GM12878 (cell line): ENCODE measurements at regions not wholly inside any gene's neighbourhood (a gene's known extent, or its start where the extent isn't known, plus 50 kb on each side); places are given as distances from the start of the nearest gene placed in this dataset.

Experiments used
- ATAC-seq: fragments of 200-7000 bp; cut with Tn5 transposase; 3 replicates; pipeline ENCODE4 v1.9.1; 2020; ENCODE audit warnings: mild to moderate bottlenecking, moderate library complexity
- BruUV-seq: library from RNA; stranded (reverse); fragments of 400-500 nt; replicated peaks from 2 replicates; lab custom pipeline; 2021; lab: Mats Ljungman, UMichigan
- CTCF ChIA-PET: fragments of 300-600 bp; sonication (Branson Sonifier 250); formaldehyde crosslinking; extraction: SDS; loops from one replicate; lab custom pipeline; 2021; ENCODE audit warnings: inconsistent platforms; lab: Yijun Ruan, JAX
- POLR2A ChIA-PET: fragments of 350-600 bp; formaldehyde crosslinking; extraction: SDS; loops from one replicate; lab custom pipeline; 2021; ENCODE audit warnings: inconsistent platforms; lab: Charles Lee
- RAD21 ChIA-PET: fragments of 300-600 bp; sonication (Branson Sonifier 250); formaldehyde crosslinking; loops from one replicate; lab custom pipeline; 2023; ENCODE audit warnings: antibody characterized with exemption; ENCODE audit not compliant: unreplicated experiment; lab: Charles Lee
- SMC1A ChIA-PET: fragments of 300-600 bp; sonication (Branson Sonifier 250); formaldehyde crosslinking; loops from one replicate; lab custom pipeline; 2023; ENCODE audit not compliant: unreplicated experiment, uncharacterized antibody; lab: Charles Lee
- DNase-seq: peaks from one replicate; pipeline ENCODE4 v3.0.0-alpha.2; 2011; ENCODE audit warnings: low read depth, low spot score
- FAIRE-seq: peaks from 3 replicates; lab custom pipeline; 2011; peaks lifted over from hg19 to GRCh38; lab: Jason Lieb, UNC
- H2AFZ ChIP-seq: 2 replicates; pipeline ENCODE4 v1.6.0; 2011; ENCODE audit warnings: low read depth, low read length, control low read depth; ENCODE audit not compliant: control insufficient read depth
- H3K27ac ChIP-seq: 2 replicates; pipeline ENCODE4 v1.5.1; 2011; ENCODE audit warnings: control low read depth; ENCODE audit not compliant: control insufficient read depth, insufficient read depth
- H3K27me3 ChIP-seq, 2 experiments: replicated peaks in 1 of 2; 2 replicates each; pipeline versions ENCODE4 v1.6.0 to v1.6.1; 2011; ENCODE audit warnings: low read length in 1 of 2; ENCODE audit not compliant: control insufficient read depth in 2 of 2, insufficient read depth in 2 of 2
- H3K36me3 ChIP-seq, 2 experiments: 2 replicates each; pipeline ENCODE4 v1.5.1; 2011; ENCODE audit warnings: low read length in 1 of 2; ENCODE audit not compliant: control insufficient read depth in 2 of 2, insufficient read depth in 2 of 2
- H3K4me1 ChIP-seq: 2 replicates; pipeline ENCODE4 v1.6.1; 2011; ENCODE audit warnings: mild to moderate bottlenecking, low read length, moderate library complexity, mixed read lengths; ENCODE audit not compliant: control insufficient read depth, insufficient read depth
- H3K4me2 ChIP-seq: 2 replicates; pipeline ENCODE4 v1.6.0; 2011; ENCODE audit warnings: control low read depth; ENCODE audit not compliant: control insufficient read depth, insufficient read depth
- H3K4me3 ChIP-seq: fragments of 200-600 bp; sonication (generic); 2 replicates; pipeline ENCODE4 v1.5.1; 2016
- H3K79me2 ChIP-seq: 2 replicates; pipeline ENCODE4 v1.6.0; 2011; ENCODE audit warnings: low read length; ENCODE audit not compliant: control insufficient read depth, insufficient read depth
- H3K9ac ChIP-seq: 2 replicates; pipeline ENCODE4 v1.8.0; 2011; ENCODE audit warnings: low read length, control low read depth, mixed read lengths; ENCODE audit not compliant: control insufficient read depth, insufficient read depth
- H3K9me3 ChIP-seq: replicated peaks from 3 replicates; pipeline ENCODE4 v1.5.1; 2011; ENCODE audit warnings: mild to moderate bottlenecking, low read length; ENCODE audit not compliant: control insufficient read depth, insufficient read depth
- H4K20me1 ChIP-seq: 2 replicates; pipeline ENCODE4 v1.6.0; 2011; ENCODE audit not compliant: control insufficient read depth, insufficient read depth
- CEBPZ ChIP-seq: fragments of 150-350 bp; IDR thresholded peaks from 2 replicates; pipeline ENCODE4 v1.6.1; 2016; ENCODE audit warnings: low read depth, low read length
- CREB1 ChIP-seq: IDR thresholded peaks from 2 replicates; pipeline ENCODE4 v1.6.1; 2012; ENCODE audit warnings: low read depth, mild to moderate bottlenecking, inconsistent platforms
- MEF2A ChIP-seq: IDR thresholded peaks from 2 replicates; pipeline ENCODE4 v1.6.1; 2011; ENCODE audit warnings: low read depth, mild to moderate bottlenecking, low read length, moderate library complexity; ENCODE audit not compliant: insufficient read depth
- RAD51 ChIP-seq: fragments of 450-650 bp; IDR thresholded peaks from 2 replicates; pipeline ENCODE4 v1.6.1; 2016; ENCODE audit warnings: moderate library complexity, mild to moderate bottlenecking, inconsistent platforms
- SP1 ChIP-seq: IDR thresholded peaks from one replicate; pipeline ENCODE4 v1.6.1; 2011; ENCODE audit warnings: low read depth, low read length
- TBL1XR1 ChIP-seq: IDR thresholded peaks from 2 replicates; pipeline ENCODE4 v1.6.1; 2012; ENCODE audit warnings: low read depth, low read length, improper control_type of control experiment
- USF2 ChIP-seq: IDR thresholded peaks from 2 replicates; pipeline ENCODE4 v1.6.1; 2011; ENCODE audit warnings: low read depth, low read length, improper control_type of control experiment, borderline replicate concordance
- ZNF274 ChIP-seq: IDR thresholded peaks from one replicate; pipeline ENCODE4 v1.8.0; 2011; ENCODE audit not compliant: insufficient read length, insufficient read depth
- WGBS: methylation state at CpG from one replicate; pipeline ENCODE4 v1.1.6; 2016; ENCODE audit warnings: low lambda C conversion rate; ENCODE audit not compliant: insufficient replicate concordance, insufficient coverage; ENCODE audit errors: missing lambda C conversion rate; 5-methylcytosine and 5-hydroxymethylcytosine counted together
- in situ Hi-C: fragments of 300-500 bp; cut with MboI; formaldehyde crosslinking; loops from 9 replicates; pipeline ENCODE4 v1.14.3; 2018; ENCODE audit warnings: mixed read lengths
- intact Hi-C: fragments of 100-400 bp; cut with micrococcal nuclease; formaldehyde crosslinking; loops from one replicate; pipeline ENCODE4 v1.14.2; 2022; ENCODE audit not compliant: unreplicated experiment
- TF ChIP-seq, protein P1 (sequence below): fragments of 450-650 bp; IDR thresholded peaks from 2 replicates; pipeline ENCODE4 v1.6.1; 2016; ENCODE audit warnings: mild to moderate bottlenecking
- TF ChIP-seq, protein P2 (sequence below): fragments of 450-650 bp; IDR thresholded peaks from 2 replicates; pipeline ENCODE4 v1.6.1; 2017; ENCODE audit warnings: mild to moderate bottlenecking, low read depth, inconsistent platforms; ENCODE audit not compliant: poor library complexity, severe bottlenecking

GRCh38 chr20:12833861-12834260, 174.9 kb upstream of the SPTLC3 start:
- H3K4me1 ChIP-seq, result no peaks in the 10 kb centered on the region
- H3K9ac ChIP-seq, result no peak overlapping the region
- no peak for TF ChIP-seq TBL1XR1
- no peak for TF ChIP-seq CEBPZ
- H3K79me2 ChIP-seq, result no peaks in the 10 kb centered on the region
- no peak overlapping the region for H3K4me3 ChIP-seq
- H2AFZ ChIP-seq, result no peak overlapping the region
- 4% methylated on average over 1 of the region's 1 CpG for WGBS
- BruUV-seq, result no TSS peak
- H4K20me1 ChIP-seq, result no peaks in the 10 kb centered on the region
- no peak overlapping the region for H3K27ac ChIP-seq
- no peaks in the 10 kb centered on the region for H3K36me3 ChIP-seq
- no peak overlapping the region for H3K4me2 ChIP-seq
- DNase-seq (no peak), ATAC-seq (no peak), FAIRE-seq (no peak)
- no peaks in the 10 kb centered on the region for H3K9me3 ChIP-seq
- ChIA-PET RAD21 (no interaction called here), POLR2A (no interaction called here), CTCF (no interaction called here), SMC1A (no interaction called here)
- intact Hi-C loops (loop anchor here (10.0 kb wide), 1 partner anchor 271 kb away; no protein-coding TSS in a partner anchor), in situ Hi-C loops (no loop called here)
- H3K27me3 ChIP-seq, result no peaks in the 10 kb centered on the region

- no peaks in the 10 kb centered on the region for H3K9me3 ChIP-seq
- H3K27ac ChIP-seq, result no peak overlapping the region
- SMC1A ChIA-PET, result no interaction called here
- H4K20me1 ChIP-seq, result no peaks in the 10 kb centered on the region
- H3K27me3 ChIP-seq, result no peaks in the 10 kb centered on the region
- H3K4me3 ChIP-seq, result no peak overlapping the region
- H2AFZ ChIP-seq, result no peak overlapping the region
- in situ Hi-C loops (no loop called here), intact Hi-C loops (loop anchor here (10.0 kb wide), 1 partner anchor 269 kb away; no protein-coding TSS in a partner anchor)
- H3K79me2 ChIP-seq, result no peaks in the 10 kb centered on the region
- CTCF ChIA-PET, result no interaction called here
- no peak overlapping the region for H3K9ac ChIP-seq
- no peak overlapping the region for H3K4me2 ChIP-seq
- FAIRE-seq (no peak), DNase-seq (no peak), ATAC-seq (no peak)
- H3K36me3 ChIP-seq, result no peaks in the 10 kb centered on the region
- 0% methylated on average over 1 of the region's 1 CpG for WGBS
- BruUV-seq, result no TSS peak
- H3K4me1 ChIP-seq, result no peaks in the 10 kb centered on the region
- RAD21 ChIA-PET, result no interaction called here
- POLR2A ChIA-PET, result no interaction called here
- TF ChIP-seq USF2, result no peak
- TF ChIP-seq, protein P1, sequence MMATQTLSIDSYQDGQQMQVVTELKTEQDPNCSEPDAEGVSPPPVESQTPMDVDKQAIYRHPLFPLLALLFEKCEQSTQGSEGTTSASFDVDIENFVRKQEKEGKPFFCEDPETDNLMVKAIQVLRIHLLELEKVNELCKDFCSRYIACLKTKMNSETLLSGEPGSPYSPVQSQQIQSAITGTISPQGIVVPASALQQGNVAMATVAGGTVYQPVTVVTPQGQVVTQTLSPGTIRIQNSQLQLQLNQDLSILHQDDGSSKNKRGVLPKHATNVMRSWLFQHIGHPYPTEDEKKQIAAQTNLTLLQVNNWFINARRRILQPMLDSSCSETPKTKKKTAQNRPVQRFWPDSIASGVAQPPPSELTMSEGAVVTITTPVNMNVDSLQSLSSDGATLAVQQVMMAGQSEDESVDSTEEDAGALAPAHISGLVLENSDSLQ, result no peak
- no peak for TF ChIP-seq ZNF274
- no peak for TF ChIP-seq MEF2A
- TF ChIP-seq, protein P2, sequence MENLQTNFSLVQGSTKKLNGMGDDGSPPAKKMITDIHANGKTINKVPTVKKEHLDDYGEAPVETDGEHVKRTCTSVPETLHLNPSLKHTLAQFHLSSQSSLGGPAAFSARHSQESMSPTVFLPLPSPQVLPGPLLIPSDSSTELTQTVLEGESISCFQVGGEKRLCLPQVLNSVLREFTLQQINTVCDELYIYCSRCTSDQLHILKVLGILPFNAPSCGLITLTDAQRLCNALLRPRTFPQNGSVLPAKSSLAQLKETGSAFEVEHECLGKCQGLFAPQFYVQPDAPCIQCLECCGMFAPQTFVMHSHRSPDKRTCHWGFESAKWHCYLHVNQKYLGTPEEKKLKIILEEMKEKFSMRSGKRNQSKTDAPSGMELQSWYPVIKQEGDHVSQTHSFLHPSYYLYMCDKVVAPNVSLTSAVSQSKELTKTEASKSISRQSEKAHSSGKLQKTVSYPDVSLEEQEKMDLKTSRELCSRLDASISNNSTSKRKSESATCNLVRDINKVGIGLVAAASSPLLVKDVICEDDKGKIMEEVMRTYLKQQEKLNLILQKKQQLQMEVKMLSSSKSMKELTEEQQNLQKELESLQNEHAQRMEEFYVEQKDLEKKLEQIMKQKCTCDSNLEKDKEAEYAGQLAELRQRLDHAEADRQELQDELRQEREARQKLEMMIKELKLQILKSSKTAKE, result no peak
- no peak for TF ChIP-seq RAD51
- TF ChIP-seq SP1, result no peak
- no peak for TF ChIP-seq CREB1
Observed at GRCh38 chr20:12835999-12836398, 172.8 kb upstream of the SPTLC3 start.
